ENCODE measurements at regions not wholly inside any gene's neighbourhood (a gene's known extent, or its start where the extent isn't known, plus 50 kb on each side); places are given as distances from the start of the nearest gene placed in this dataset.

GRCh38 chr15:20349774-20350498 lies 191.7 kb downstream of the GOLGA6L6 start:
- H3K36me3 Mint-ChIP-seq, result no peaks in the 10 kb centered on the region
- no peaks in the 10 kb centered on the region for H3K27me3 Mint-ChIP-seq
- H3K9me3 Mint-ChIP-seq, result peaks cover 15% of the 10 kb centered on the region
- no peak overlapping the region for H3K4me3 Mint-ChIP-seq
- no peak for TF ChIP-seq CTCF (conservative IDR thresholded peaks at IDR 0.05)
- no peak for DNase-seq (ENCODE audit: extremely low spot score, unreplicated experiment)
- H3K4me1 Mint-ChIP-seq (ENCODE audit: unreplicated experiment), result no peaks in the 10 kb centered on the region
- no peak overlapping the region for H3K27ac Mint-ChIP-seq

GRCh38 chr15:20348900-20349773 lies 192.5 kb downstream of the GOLGA6L6 start:
- Mint-ChIP-seq H3K4me3 (no peak overlapping the region), H3K27me3 (no peaks in the 10 kb centered on the region), H3K9me3 (peaks cover 15% of the 10 kb centered on the region), H3K36me3 (no peaks in the 10 kb centered on the region), H3K4me1 (ENCODE audit: unreplicated experiment) (no peaks in the 10 kb centered on the region), H3K27ac (no peak overlapping the region)
- no peak for TF ChIP-seq CTCF (conservative IDR thresholded peaks at IDR 0.05)
- DNase-seq (ENCODE audit: extremely low spot score, unreplicated experiment), result peak; percentile 87

GRCh38 chr15:20348291-20348899 lies 193.2 kb downstream of the GOLGA6L6 start:
- DNase-seq (ENCODE audit: extremely low spot score, unreplicated experiment), result no peak
- no peaks in the 10 kb centered on the region for H3K4me1 Mint-ChIP-seq (ENCODE audit: unreplicated experiment)
- peaks cover 15% of the 10 kb centered on the region for H3K9me3 Mint-ChIP-seq
- H3K36me3 Mint-ChIP-seq, result no peaks in the 10 kb centered on the region
- TF ChIP-seq CTCF (conservative IDR thresholded peaks at IDR 0.05), result no peak
- no peak overlapping the region for H3K27ac Mint-ChIP-seq
- no peak overlapping the region for H3K4me3 Mint-ChIP-seq
- H3K27me3 Mint-ChIP-seq, result no peaks in the 10 kb centered on the region

- Mint-ChIP-seq H3K36me3 (no peaks in the 10 kb centered on the region), H3K27me3 (no peaks in the 10 kb centered on the region), H3K9me3 (peaks cover 8% of the 10 kb centered on the region), H3K4me3 (no peak overlapping the region), H3K27ac (no peak overlapping the region), H3K4me1 (ENCODE audit: unreplicated experiment) (no peaks in the 10 kb centered on the region)
- peak; percentile 75 for DNase-seq (ENCODE audit: extremely low spot score, unreplicated experiment)
- TF ChIP-seq CTCF (conservative IDR thresholded peaks at IDR 0.05), result no peak
These were observed 195.4 kb downstream of the GOLGA6L6 start for GRCh38 chr15:20346082-20346805.

- DNase-seq (ENCODE audit: extremely low spot score, unreplicated experiment), result peak; percentile 79
- no peak for TF ChIP-seq CTCF (conservative IDR thresholded peaks at IDR 0.05)
- no peaks in the 10 kb centered on the region for H3K36me3 Mint-ChIP-seq
- peaks cover 3% of the 10 kb centered on the region for H3K9me3 Mint-ChIP-seq
- H3K4me3 Mint-ChIP-seq, result no peak overlapping the region
- H3K27ac Mint-ChIP-seq, result no peak overlapping the region
- H3K4me1 Mint-ChIP-seq (ENCODE audit: unreplicated experiment), result no peaks in the 10 kb centered on the region
- no peaks in the 10 kb centered on the region for H3K27me3 Mint-ChIP-seq
These were observed 196.1 kb downstream of the GOLGA6L6 start for GRCh38 chr15:20345401-20345958.
